ENCODE measurements at regions not wholly inside any gene's neighbourhood (a gene's known extent, or its start where the extent isn't known, plus 50 kb on each side); places are given as distances from the start of the nearest gene placed in this dataset.

- TF ChIP-seq, protein P1, sequence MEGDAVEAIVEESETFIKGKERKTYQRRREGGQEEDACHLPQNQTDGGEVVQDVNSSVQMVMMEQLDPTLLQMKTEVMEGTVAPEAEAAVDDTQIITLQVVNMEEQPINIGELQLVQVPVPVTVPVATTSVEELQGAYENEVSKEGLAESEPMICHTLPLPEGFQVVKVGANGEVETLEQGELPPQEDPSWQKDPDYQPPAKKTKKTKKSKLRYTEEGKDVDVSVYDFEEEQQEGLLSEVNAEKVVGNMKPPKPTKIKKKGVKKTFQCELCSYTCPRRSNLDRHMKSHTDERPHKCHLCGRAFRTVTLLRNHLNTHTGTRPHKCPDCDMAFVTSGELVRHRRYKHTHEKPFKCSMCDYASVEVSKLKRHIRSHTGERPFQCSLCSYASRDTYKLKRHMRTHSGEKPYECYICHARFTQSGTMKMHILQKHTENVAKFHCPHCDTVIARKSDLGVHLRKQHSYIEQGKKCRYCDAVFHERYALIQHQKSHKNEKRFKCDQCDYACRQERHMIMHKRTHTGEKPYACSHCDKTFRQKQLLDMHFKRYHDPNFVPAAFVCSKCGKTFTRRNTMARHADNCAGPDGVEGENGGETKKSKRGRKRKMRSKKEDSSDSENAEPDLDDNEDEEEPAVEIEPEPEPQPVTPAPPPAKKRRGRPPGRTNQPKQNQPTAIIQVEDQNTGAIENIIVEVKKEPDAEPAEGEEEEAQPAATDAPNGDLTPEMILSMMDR (IDR thresholded peaks at IDR 0.05) = no peak
- TF ChIP-seq POLR2AphosphoS5 (IDR thresholded peaks at IDR 0.05) (no peak), EP300 (IDR thresholded peaks at IDR 0.05) (no peak), POLR2A (IDR thresholded peaks at IDR 0.05) (no peak)
Observed at GRCh38 chr3:7964899-7965298, 536.7 kb upstream of the LMCD1 start.

All from upper lobe of left lung (tissue), 4 donors.